Cardiac muscle cell (in vitro differentiated cells and primary cell): ENCODE measurements at regions not wholly inside any gene's neighbourhood (a gene's known extent, or its start where the extent isn't known, plus 50 kb on each side); places are given as distances from the start of the nearest gene placed in this dataset.

ENCODE experiments used
- DNase-seq, 2 donors: peaks; one replicate each; pipeline versions ENCODE4 v3.0.0 to v3.0.0-alpha.2; 2010 to 2017; ENCODE audit warnings: low read depth in 1 of 2, low spot score in 1 of 2
- H3K27ac ChIP-seq: fragments of 200-600 bp; sonication (generic); 2 replicates; pipeline ENCODE4 v1.5.1; 2016
- H3K27me3 ChIP-seq: fragments of 200-600 bp; sonication (generic); 2 replicates; pipeline ENCODE4 v1.6.0; 2016; ENCODE audit warnings: control low read depth
- H3K36me3 ChIP-seq: fragments of 200-600 bp; sonication (generic); 2 replicates; pipeline ENCODE4 v1.5.1; 2016; ENCODE audit warnings: control low read depth
- H3K4me1 ChIP-seq: fragments of 200-600 bp; sonication (generic); 2 replicates; pipeline ENCODE4 v1.8.1; 2017; ENCODE audit warnings: low read depth, mild to moderate bottlenecking, mixed run types
- H3K4me3 ChIP-seq: fragments of 200-600 bp; sonication (generic); 2 replicates; pipeline ENCODE4 v1.5.1; 2016; ENCODE audit warnings: mild to moderate bottlenecking
- H3K9me3 ChIP-seq: fragments of 200-600 bp; sonication (generic); 2 replicates; pipeline ENCODE4 v1.5.1; 2017; ENCODE audit warnings: low read depth, mild to moderate bottlenecking, control low read depth
- CTCF ChIP-seq: IDR thresholded peaks from 2 replicates; pipeline ENCODE4 v1.5.1; 2012; ENCODE audit warnings: low read depth, mild to moderate bottlenecking, low read length

GRCh38 chr14:61885203-61885961 is 123.2 kb downstream of the SNAPC1 start:
- Histone ChIP-seq H3K27ac (no peak overlapping the region), H3K9me3 (no peaks in the 10 kb centered on the region), H3K4me3 (no peak overlapping the region), H3K27me3 (no peaks in the 10 kb centered on the region), H3K4me1 (no peaks in the 10 kb centered on the region), H3K36me3 (no peaks in the 10 kb centered on the region)
- no peak for DNase-seq
- no peak for TF ChIP-seq CTCF

GRCh38 chr14:61887628-61888027 is 125.4 kb downstream of the SNAPC1 start:
- H3K27me3 ChIP-seq, result no peaks in the 10 kb centered on the region
- no peak for DNase-seq
- H3K36me3 ChIP-seq, result no peaks in the 10 kb centered on the region
- no peak for TF ChIP-seq CTCF
- H3K4me3 ChIP-seq, result no peak overlapping the region
- H3K4me1 ChIP-seq, result no peaks in the 10 kb centered on the region
- H3K9me3 ChIP-seq, result no peaks in the 10 kb centered on the region
- H3K27ac ChIP-seq, result no peak overlapping the region

- Histone ChIP-seq H3K4me1 (no peaks in the 10 kb centered on the region), H3K9me3 (no peaks in the 10 kb centered on the region), H3K27ac (no peak overlapping the region), H3K36me3 (no peaks in the 10 kb centered on the region), H3K4me3 (no peak overlapping the region), H3K27me3 (no peaks in the 10 kb centered on the region)
- DNase-seq, result no peak
- TF ChIP-seq CTCF, result no peak
These were observed 127.7 kb downstream of the SNAPC1 start for GRCh38 chr14:61889914-61890351.

GRCh38 chr14:61891170-61891569 is 128.9 kb downstream of the SNAPC1 start:
- no peak for TF ChIP-seq CTCF
- no peak overlapping the region for H3K4me3 ChIP-seq
- no peak overlapping the region for H3K27ac ChIP-seq
- peak in 1 of 2 donors; percentile 25 for DNase-seq
- no peaks in the 10 kb centered on the region for H3K27me3 ChIP-seq
- no peaks in the 10 kb centered on the region for H3K4me1 ChIP-seq
- H3K9me3 ChIP-seq, result no peaks in the 10 kb centered on the region
- H3K36me3 ChIP-seq, result no peaks in the 10 kb centered on the region

GRCh38 chr14:61891810-61892209 is 129.6 kb downstream of the SNAPC1 start:
- Histone ChIP-seq H3K9me3 (no peaks in the 10 kb centered on the region), H3K4me1 (no peaks in the 10 kb centered on the region), H3K36me3 (no peaks in the 10 kb centered on the region), H3K27me3 (no peaks in the 10 kb centered on the region), H3K4me3 (no peak overlapping the region), H3K27ac (no peak overlapping the region)
- no peak for DNase-seq
- no peak for TF ChIP-seq CTCF
